Keratinocyte (primary cell): ENCODE measurements at regions not wholly inside any gene's neighbourhood (a gene's known extent, or its start where the extent isn't known, plus 50 kb on each side); places are given as distances from the start of the nearest gene placed in this dataset.

Experiments used
- DNase-seq: peaks from one replicate; pipeline ENCODE4 v3.0.0-alpha.2; 2011; ENCODE audit warnings: low read depth, missing footprints, low spot score
- FAIRE-seq: peaks from 2 replicates; lab custom pipeline; 2011; peaks lifted over from hg19 to GRCh38; lab: Jason Lieb, UNC
- H2AFZ ChIP-seq: 2 replicates; pipeline ENCODE4 v1.6.0; 2012; ENCODE audit warnings: low read length, control low read depth, inconsistent platforms; ENCODE audit not compliant: control insufficient read depth
- H3K27ac ChIP-seq: 2 replicates; pipeline ENCODE4 v1.5.1; 2011; ENCODE audit warnings: low read length; ENCODE audit not compliant: control insufficient read depth, insufficient read depth
- H3K27me3 ChIP-seq: 3 replicates; pipeline ENCODE4 v1.6.0; 2011; ENCODE audit warnings: low read length; ENCODE audit not compliant: control insufficient read depth, insufficient read depth; ENCODE audit errors: extremely low read depth
- H3K36me3 ChIP-seq, 2 experiments: 2 replicates in 1 of 2; 3 replicates in 1 of 2; pipeline ENCODE4 v1.5.1; 2011; ENCODE audit warnings: low read length in 2 of 2, mild to moderate bottlenecking in 1 of 2; ENCODE audit not compliant: control insufficient read depth in 2 of 2, insufficient read depth in 2 of 2; ENCODE audit errors: extremely low read depth in 1 of 2
- H3K4me1 ChIP-seq: 3 replicates; pipeline ENCODE4 v1.5.1; 2011; ENCODE audit warnings: low read length; ENCODE audit not compliant: control insufficient read depth, insufficient read depth; ENCODE audit errors: extremely low read depth
- H3K4me2 ChIP-seq: 3 replicates; pipeline ENCODE4 v1.6.0; 2011; ENCODE audit warnings: low read depth, low read length; ENCODE audit not compliant: control insufficient read depth, insufficient read depth; ENCODE audit errors: extremely low read depth
- H3K4me3 ChIP-seq, 3 experiments: fragments of 200-600 bp in 1 of 3; sonication (generic) in 1 of 3; 2 replicates in 2 of 3; 3 replicates in 1 of 3; pipeline ENCODE4 v1.5.1; 2011 to 2016; ENCODE audit warnings: low read length in 3 of 3, mild to moderate bottlenecking in 3 of 3, control low read depth in 2 of 3, inconsistent platforms in 1 of 3, low read depth in 1 of 3, mixed read lengths in 1 of 3, mixed run types in 1 of 3, moderate library complexity in 1 of 3; ENCODE audit not compliant: control insufficient read depth in 2 of 3, insufficient read depth in 2 of 3; ENCODE audit errors: extremely low read depth in 1 of 3
- H3K79me2 ChIP-seq: 2 replicates; pipeline ENCODE4 v1.6.0; 2012; ENCODE audit warnings: low read length; ENCODE audit not compliant: control insufficient read depth, insufficient read depth
- H3K9ac ChIP-seq: 3 replicates; pipeline ENCODE4 v1.6.0; 2011; ENCODE audit warnings: low read length; ENCODE audit not compliant: control insufficient read depth, insufficient read depth; ENCODE audit errors: extremely low read depth
- H3K9me1 ChIP-seq: 3 replicates; pipeline ENCODE4 v1.6.0; 2011; ENCODE audit warnings: low read length; ENCODE audit not compliant: control insufficient read depth, insufficient read depth; ENCODE audit errors: extremely low read depth
- H3K9me3 ChIP-seq: 2 replicates; pipeline ENCODE4 v1.5.1; 2012; ENCODE audit warnings: low read depth, low read length; ENCODE audit not compliant: control insufficient read depth
- H4K20me1 ChIP-seq: 3 replicates; pipeline ENCODE4 v1.6.0; 2011; ENCODE audit warnings: low read length; ENCODE audit not compliant: control insufficient read depth, insufficient read depth; ENCODE audit errors: extremely low read depth
- CTCF ChIP-seq, 3 experiments: IDR thresholded peaks in 1 of 3; conservative IDR thresholded peaks in 1 of 3; optimal IDR thresholded peaks in 1 of 3; 2 replicates in 2 of 3; 3 replicates in 1 of 3; pipeline versions ENCODE3 to v1.5.1; 2011; ENCODE audit warnings: low read length in 3 of 3, mild to moderate bottlenecking in 3 of 3, moderate library complexity in 2 of 3, control low read depth in 1 of 3, inconsistent platforms in 1 of 3; ENCODE audit not compliant: insufficient read depth in 2 of 3; ENCODE audit errors: extremely low read depth in 1 of 3
- EZH2 ChIP-seq: IDR thresholded peaks from one replicate; pipeline ENCODE4 v1.6.1; 2012; ENCODE audit warnings: inconsistent platforms, mild to moderate bottlenecking, low read length, moderate library complexity
- dilution Hi-C: fragments of 300-500 bp; cut with MboI; formaldehyde crosslinking; loops from one replicate; pipeline ENCODE4 v1.7.0; 2020; ENCODE audit warnings: low sequenced_read_pairs; ENCODE audit not compliant: extremely low pct_ligation_motif_present

DNA sequence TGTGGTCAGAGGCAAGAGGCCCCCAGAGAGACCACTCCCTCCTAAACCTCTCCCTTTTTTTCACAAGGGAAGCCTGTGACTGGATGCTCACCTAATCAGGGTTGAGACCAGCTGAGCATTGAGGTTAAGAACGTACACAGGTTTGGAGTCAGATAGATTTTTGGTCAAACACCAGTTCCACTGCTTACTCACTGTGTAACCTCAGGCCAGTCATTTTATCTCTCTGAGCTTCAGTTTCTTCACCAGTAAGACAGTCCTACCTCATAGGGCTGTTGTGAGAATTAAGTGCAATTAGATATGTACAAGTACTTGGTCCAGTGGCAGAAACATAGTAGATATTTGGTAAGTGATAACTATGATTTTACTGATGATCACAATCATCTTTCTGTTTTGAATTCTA, 256.8 kb downstream of the CDK5RAP2 start:
- Histone ChIP-seq H3K9me1 (no peaks in the 10 kb centered on the region), H2AFZ (no peak overlapping the region), H3K4me2 (no peak overlapping the region), H4K20me1 (no peaks in the 10 kb centered on the region), H3K9ac (no peak overlapping the region), H3K9me3 (no peaks in the 10 kb centered on the region), H3K27ac (no peak overlapping the region), H3K27me3 (no peaks in the 10 kb centered on the region), H3K79me2 (no peaks in the 10 kb centered on the region), H3K4me1 (peaks cover 2% of the 10 kb centered on the region), H3K36me3 (no peaks in the 10 kb centered on the region), H3K4me3 (no peak overlapping the region)
- no peak for DNase-seq
- no peak for FAIRE-seq
- dilution Hi-C loops: no loop called here
- TF ChIP-seq EZH2 (no peak), CTCF (optimal IDR thresholded peaks at IDR 0.05 in 1 of 3, IDR thresholded peaks at IDR 0.05 in 1 of 3, conservative IDR thresholded peaks at IDR 0.05 in 1 of 3; ENCODE audit: extremely low read depth in 1 of 3, insufficient read depth in 2 of 3, low read length in 3 of 3) (no peak)

- FAIRE-seq: no peak
- H3K27ac ChIP-seq: no peak overlapping the region
Observed at GRCh38 chr9:120319452-120319851, 260.5 kb downstream of the CDK5RAP2 start.

More at GRCh38 chr9:120319452-120319851, 260.5 kb downstream of the CDK5RAP2 start:
- Histone ChIP-seq H3K79me2 (no peaks in the 10 kb centered on the region), H3K4me1 (no peaks in the 10 kb centered on the region), H2AFZ (no peak overlapping the region), H3K9me1 (no peaks in the 10 kb centered on the region), H3K9ac (no peak overlapping the region), H3K9me3 (no peaks in the 10 kb centered on the region), H3K4me2 (no peak overlapping the region), H3K4me3 (no peak overlapping the region), H4K20me1 (no peaks in the 10 kb centered on the region), H3K36me3 (no peaks in the 10 kb centered on the region), H3K27me3 (no peaks in the 10 kb centered on the region)
- TF ChIP-seq EZH2 (no peak), CTCF (optimal IDR thresholded peaks at IDR 0.05 in 1 of 3, IDR thresholded peaks at IDR 0.05 in 1 of 3, conservative IDR thresholded peaks at IDR 0.05 in 1 of 3; ENCODE audit: extremely low read depth in 1 of 3, insufficient read depth in 2 of 3, low read length in 3 of 3) (no peak)
- no peak for DNase-seq
- dilution Hi-C loops: no loop called here
